ENCODE measurements at regions not wholly inside any gene's neighbourhood (a gene's known extent, or its start where the extent isn't known, plus 50 kb on each side); places are given as distances from the start of the nearest gene placed in this dataset.

- H3K9me3 Mint-ChIP-seq: no peaks in the 10 kb centered on the region
- H3K4me3 Mint-ChIP-seq: no peak overlapping the region
- TF ChIP-seq CTCF (IDR thresholded peaks at IDR 0.05; ENCODE audit: unreplicated experiment): no peak
- no peak for DNase-seq (ENCODE audit: low spot score in 2 of 2, unreplicated experiment in 2 of 2)
- H3K4me1 Mint-ChIP-seq: no peaks in the 10 kb centered on the region
- H3K27ac Mint-ChIP-seq: no peak overlapping the region
- no peaks in the 10 kb centered on the region for H3K36me3 Mint-ChIP-seq
- no peaks in the 10 kb centered on the region for H3K27me3 Mint-ChIP-seq (ENCODE audit: low read depth)
Observed at GRCh38 chr20:46832555-46832954, 62.1 kb upstream of the EYA2 start.

GRCh38 chr20:46833360-46833759, 61.3 kb upstream of the EYA2 start:
- Mint-ChIP-seq H3K27me3 (ENCODE audit: low read depth) (no peaks in the 10 kb centered on the region), H3K36me3 (no peaks in the 10 kb centered on the region), H3K9me3 (no peaks in the 10 kb centered on the region), H3K27ac (no peak overlapping the region), H3K4me3 (no peak overlapping the region), H3K4me1 (peaks cover 3% of the 10 kb centered on the region)
- no peak for TF ChIP-seq CTCF (IDR thresholded peaks at IDR 0.05; ENCODE audit: unreplicated experiment)
- no peak for DNase-seq (ENCODE audit: low spot score in 2 of 2, unreplicated experiment in 2 of 2)

GRCh38 chr20:46835418-46835817, 59.2 kb upstream of the EYA2 start:
- no peaks in the 10 kb centered on the region for H3K36me3 Mint-ChIP-seq
- DNase-seq (ENCODE audit: low spot score in 2 of 2, unreplicated experiment in 2 of 2): no peak

GRCh38 chr20:46837083-46837482, 57.6 kb upstream of the EYA2 start:
- no peaks in the 10 kb centered on the region for H3K27me3 Mint-ChIP-seq (ENCODE audit: low read depth)
- H3K4me3 Mint-ChIP-seq: no peak overlapping the region
- H3K4me1 Mint-ChIP-seq: peaks cover 3% of the 10 kb centered on the region
- H3K9me3 Mint-ChIP-seq: no peaks in the 10 kb centered on the region
- H3K27ac Mint-ChIP-seq: no peak overlapping the region
- no peaks in the 10 kb centered on the region for H3K36me3 Mint-ChIP-seq
- no peak for DNase-seq (ENCODE audit: low spot score in 2 of 2, unreplicated experiment in 2 of 2)
- TF ChIP-seq CTCF (IDR thresholded peaks at IDR 0.05; ENCODE audit: unreplicated experiment): no peak

More at GRCh38 chr20:46835418-46835817, 59.2 kb upstream of the EYA2 start:
- peaks cover 3% of the 10 kb centered on the region for H3K4me1 Mint-ChIP-seq
- no peaks in the 10 kb centered on the region for H3K9me3 Mint-ChIP-seq
- no peaks in the 10 kb centered on the region for H3K27me3 Mint-ChIP-seq (ENCODE audit: low read depth)
- TF ChIP-seq CTCF (IDR thresholded peaks at IDR 0.05; ENCODE audit: unreplicated experiment): no peak
- no peak overlapping the region for H3K4me3 Mint-ChIP-seq
- no peak overlapping the region for H3K27ac Mint-ChIP-seq

- no peak overlapping the region for H3K4me3 Mint-ChIP-seq
- no peaks in the 10 kb centered on the region for H3K9me3 Mint-ChIP-seq
- DNase-seq (ENCODE audit: low spot score in 2 of 2, unreplicated experiment in 2 of 2): no peak
- no peaks in the 10 kb centered on the region for H3K36me3 Mint-ChIP-seq
- TF ChIP-seq CTCF (IDR thresholded peaks at IDR 0.05; ENCODE audit: unreplicated experiment): no peak
- no peaks in the 10 kb centered on the region for H3K27me3 Mint-ChIP-seq (ENCODE audit: low read depth)
- peaks cover 3% of the 10 kb centered on the region for H3K4me1 Mint-ChIP-seq
- no peak overlapping the region for H3K27ac Mint-ChIP-seq
Observed at GRCh38 chr20:46838011-46838410, 56.6 kb upstream of the EYA2 start.

All from mesothelial cell of epicardium (in vitro differentiated cells).